ENCODE measurements at regions not wholly inside any gene's neighbourhood (a gene's known extent, or its start where the extent isn't known, plus 50 kb on each side); places are given as distances from the start of the nearest gene placed in this dataset.

DNA sequence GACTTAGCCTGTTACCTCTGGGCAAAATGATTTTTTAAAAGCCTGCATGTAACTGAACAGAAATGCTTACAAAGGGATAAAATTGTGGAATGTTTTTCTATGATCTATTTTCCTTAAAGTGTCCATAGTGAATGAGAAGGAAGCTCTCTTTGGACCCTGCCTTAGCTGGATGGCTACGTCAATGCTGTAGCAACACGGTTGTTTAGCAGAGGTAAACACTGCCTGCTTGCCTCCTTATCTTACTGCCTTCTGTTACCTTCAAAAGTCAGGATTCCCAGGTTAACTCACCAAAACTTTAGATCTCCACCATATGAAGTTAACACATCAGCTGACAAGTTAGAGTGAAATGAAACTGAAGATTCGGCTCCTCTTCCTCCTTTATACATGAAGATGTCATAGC is 402.6 kb downstream of the SAMD5 start:
- TF ChIP-seq, protein P1, sequence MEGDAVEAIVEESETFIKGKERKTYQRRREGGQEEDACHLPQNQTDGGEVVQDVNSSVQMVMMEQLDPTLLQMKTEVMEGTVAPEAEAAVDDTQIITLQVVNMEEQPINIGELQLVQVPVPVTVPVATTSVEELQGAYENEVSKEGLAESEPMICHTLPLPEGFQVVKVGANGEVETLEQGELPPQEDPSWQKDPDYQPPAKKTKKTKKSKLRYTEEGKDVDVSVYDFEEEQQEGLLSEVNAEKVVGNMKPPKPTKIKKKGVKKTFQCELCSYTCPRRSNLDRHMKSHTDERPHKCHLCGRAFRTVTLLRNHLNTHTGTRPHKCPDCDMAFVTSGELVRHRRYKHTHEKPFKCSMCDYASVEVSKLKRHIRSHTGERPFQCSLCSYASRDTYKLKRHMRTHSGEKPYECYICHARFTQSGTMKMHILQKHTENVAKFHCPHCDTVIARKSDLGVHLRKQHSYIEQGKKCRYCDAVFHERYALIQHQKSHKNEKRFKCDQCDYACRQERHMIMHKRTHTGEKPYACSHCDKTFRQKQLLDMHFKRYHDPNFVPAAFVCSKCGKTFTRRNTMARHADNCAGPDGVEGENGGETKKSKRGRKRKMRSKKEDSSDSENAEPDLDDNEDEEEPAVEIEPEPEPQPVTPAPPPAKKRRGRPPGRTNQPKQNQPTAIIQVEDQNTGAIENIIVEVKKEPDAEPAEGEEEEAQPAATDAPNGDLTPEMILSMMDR (IDR thresholded peaks at IDR 0.05; ENCODE audit: low read length): no peak
- no peak for TF ChIP-seq EZH2 (IDR thresholded peaks at IDR 0.05; ENCODE audit: borderline replicate concordance, low read length)

All from OCI-LY1 (cell line).